GM23248 (cell line): ENCODE measurements at regions not wholly inside any gene's neighbourhood (a gene's known extent, or its start where the extent isn't known, plus 50 kb on each side); places are given as distances from the start of the nearest gene placed in this dataset.

Experiments
- DNase-seq: peaks from one replicate; pipeline ENCODE4 v3.0.0-alpha.2; 2015
- H2AFZ ChIP-seq: fragments of 200-600 bp; sonication (generic); 2 replicates; pipeline ENCODE4 v1.6.1; 2016; ENCODE audit warnings: antibody characterized with exemption
- H3F3A ChIP-seq: fragments of 200-600 bp; sonication (generic); 2 replicates; pipeline ENCODE4 v1.6.1; 2016; ENCODE audit warnings: mild to moderate bottlenecking, antibody characterized with exemption, mixed run types; ENCODE audit not compliant: insufficient read depth
- H3K27ac ChIP-seq: fragments of 200-600 bp; sonication (generic); 2 replicates; pipeline ENCODE4 v1.5.1; 2016; ENCODE audit warnings: mild to moderate bottlenecking
- H3K27me3 ChIP-seq: fragments of 200-600 bp; sonication (generic); replicated peaks from 2 replicates; pipeline ENCODE4 v1.6.1; 2016; ENCODE audit warnings: mild to moderate bottlenecking; ENCODE audit not compliant: insufficient read depth
- H3K36me3 ChIP-seq: fragments of 200-600 bp; sonication (generic); 2 replicates; pipeline ENCODE4 v1.6.1; 2016; ENCODE audit warnings: low read depth, mild to moderate bottlenecking
- H3K4me1 ChIP-seq: fragments of 200-600 bp; sonication (generic); 2 replicates; pipeline ENCODE4 v1.6.1; 2016; ENCODE audit warnings: mild to moderate bottlenecking; ENCODE audit not compliant: insufficient read depth
- H3K4me2 ChIP-seq: fragments of 200-600 bp; sonication (generic); one replicate; pipeline ENCODE4 v1.6.1; 2016; ENCODE audit warnings: mild to moderate bottlenecking; ENCODE audit not compliant: unreplicated experiment
- H3K4me3 ChIP-seq: fragments of 200-600 bp; sonication (generic); 2 replicates; pipeline ENCODE4 v1.5.1; 2016; ENCODE audit warnings: mild to moderate bottlenecking
- H3K79me2 ChIP-seq: fragments of 200-600 bp; sonication (generic); 2 replicates; pipeline ENCODE4 v1.6.1; 2016; ENCODE audit warnings: mild to moderate bottlenecking; ENCODE audit not compliant: insufficient read depth
- H3K9ac ChIP-seq: fragments of 200-600 bp; sonication (generic); 2 replicates; pipeline ENCODE4 v1.6.1; 2016; ENCODE audit warnings: mild to moderate bottlenecking
- H3K9me2 ChIP-seq: fragments of 200-600 bp; sonication (generic); 2 replicates; pipeline ENCODE4 v1.6.1; 2016; ENCODE audit warnings: mixed run types, mild to moderate bottlenecking, moderate library complexity; ENCODE audit not compliant: insufficient read depth
- H3K9me3 ChIP-seq: fragments of 200-600 bp; sonication (generic); one replicate; pipeline ENCODE4 v1.6.1; 2017; ENCODE audit warnings: low read depth
- H4K20me1 ChIP-seq: fragments of 200-600 bp; sonication (generic); 2 replicates; pipeline ENCODE4 v1.6.0; 2016; ENCODE audit not compliant: insufficient read depth
- EZH2 ChIP-seq: fragments of 200-600 bp; sonication (generic); IDR thresholded peaks from 2 replicates; pipeline ENCODE4 v1.6.1; 2018; ENCODE audit warnings: antibody characterized with exemption, mild to moderate bottlenecking; ENCODE audit not compliant: insufficient read depth, poor library complexity, severe bottlenecking
- EZH2phosphoT487 ChIP-seq: fragments of 200-600 bp; sonication (generic); IDR thresholded peaks from 2 replicates; pipeline ENCODE4 v1.6.1; 2018; ENCODE audit warnings: antibody characterized with exemption, moderate library complexity, mild to moderate bottlenecking, low read depth; ENCODE audit not compliant: insufficient read depth
- WGBS, 2 experiments: methylation state at CpG; one replicate each; pipeline ENCODE4 v1.1.6; 2015 to 2017; ENCODE audit warnings: low lambda C conversion rate in 2 of 2, low coverage in 1 of 2; ENCODE audit errors: missing lambda C conversion rate in 2 of 2; 5-methylcytosine and 5-hydroxymethylcytosine counted together
- in situ Hi-C: fragments of 300-500 bp; cut with MboI; formaldehyde crosslinking; loops from 2 replicates; pipeline ENCODE4 v1.15.0; 2020

- no peaks in the 10 kb centered on the region for H4K20me1 ChIP-seq
- H3K4me1 ChIP-seq: no peaks in the 10 kb centered on the region
- H3K36me3 ChIP-seq: no peaks in the 10 kb centered on the region
- no peak overlapping the region for H3K27ac ChIP-seq
- no peaks in the 10 kb centered on the region for H3K9me3 ChIP-seq
- no peak overlapping the region for H3K4me3 ChIP-seq
- no peaks in the 10 kb centered on the region for H3F3A ChIP-seq
- peak; percentile 5 for DNase-seq
- no peaks in the 10 kb centered on the region for H3K79me2 ChIP-seq
- in situ Hi-C loops: no loop called here
- no peak for TF ChIP-seq EZH2phosphoT487
- no peak for TF ChIP-seq EZH2
- H2AFZ ChIP-seq: no peak overlapping the region
- no peaks in the 10 kb centered on the region for H3K9me2 ChIP-seq
- no peak overlapping the region for H3K4me2 ChIP-seq
- WGBS, 2 experiments: 48 to 50% methylated on average over 4 of the region's 4 CpGs
- no peak overlapping the region for H3K9ac ChIP-seq
- 0 out of 2 replicates have a peak, but pooled peaks cover 7% of the 10 kb centered on the region for H3K27me3 ChIP-seq
Observed at GRCh38 chr2:199606193-199606780, 148.5 kb upstream of the SATB2 start.

DNA sequence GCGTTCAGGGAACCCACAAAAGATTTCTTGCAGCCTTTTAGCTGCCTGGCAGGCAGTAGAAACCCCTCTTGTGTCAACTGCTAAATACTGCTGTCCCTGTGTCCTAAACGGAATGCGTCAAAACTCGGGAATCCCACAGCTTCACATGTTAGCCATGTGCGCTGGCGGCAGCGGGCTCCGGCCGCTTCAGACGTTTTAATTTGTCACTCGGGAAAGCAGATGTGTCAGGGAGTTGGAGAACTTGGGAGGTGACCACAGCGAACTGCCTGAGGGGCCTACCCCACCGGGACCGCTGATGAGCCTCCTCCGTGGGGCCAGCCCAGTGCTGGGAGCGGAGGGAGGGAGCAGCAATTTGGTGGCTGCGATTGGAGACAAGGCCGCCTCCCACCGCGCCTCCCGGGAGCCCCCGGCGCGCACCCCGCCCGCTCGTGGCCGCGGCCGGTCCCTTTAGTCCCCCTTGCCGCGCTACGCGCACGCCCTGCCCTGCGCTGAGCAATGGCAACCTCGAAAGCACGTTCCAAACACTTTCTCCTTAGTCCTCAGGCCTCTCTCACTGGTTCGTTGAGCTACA, 146.1 kb upstream of the SATB2 start:
- 12 to 16% methylated on average over 28 to 29 of the region's 39 CpGs for WGBS, 2 experiments
- H3K4me3 ChIP-seq: no peak overlapping the region

DNA sequence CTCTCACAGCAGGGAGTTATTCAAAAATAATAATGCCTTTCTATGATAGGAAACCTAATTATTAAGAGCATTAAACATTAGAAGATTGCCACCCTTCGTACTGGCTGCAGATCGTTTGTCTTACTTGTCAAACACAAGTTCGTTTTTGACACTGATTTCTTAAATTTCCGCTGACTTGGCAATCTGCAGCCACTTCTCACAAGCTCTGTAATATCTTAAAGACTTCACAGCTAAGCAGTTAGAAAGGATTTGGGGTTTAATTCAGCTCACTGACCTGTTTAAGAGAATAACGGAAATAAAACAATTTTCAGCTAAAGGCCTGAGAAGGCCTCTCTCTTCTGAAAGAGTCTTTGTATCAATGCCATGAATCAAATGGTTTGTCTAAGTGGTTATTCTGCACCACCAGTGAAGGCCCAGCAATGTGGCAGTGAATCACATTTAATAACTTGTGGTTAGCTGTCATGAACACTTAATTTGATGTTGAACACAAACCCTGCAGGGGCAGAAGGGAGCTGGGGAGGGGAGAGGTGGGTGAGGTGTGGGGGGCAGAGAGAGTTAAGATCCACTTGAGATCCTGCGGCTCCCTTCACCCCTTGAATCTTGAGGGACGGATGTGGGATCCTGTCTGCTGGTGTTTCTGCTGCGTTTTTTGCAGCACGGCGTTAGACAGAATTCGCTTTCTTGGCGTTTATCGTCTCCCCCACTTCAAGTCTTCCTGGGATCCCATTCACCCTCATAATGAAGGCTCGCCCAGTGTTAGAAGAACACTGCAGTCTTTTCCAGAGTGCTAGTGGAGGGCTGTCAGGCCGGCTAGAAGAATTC, 145.4 kb upstream of the SATB2 start:
- no peaks in the 10 kb centered on the region for H4K20me1 ChIP-seq
- WGBS, 2 experiments: 78 to 84% methylated on average over 15 of the region's 15 CpGs
- no peaks in the 10 kb centered on the region for H3K36me3 ChIP-seq
- no peaks in the 10 kb centered on the region for H3F3A ChIP-seq
- no peak overlapping the region for H3K4me3 ChIP-seq
- no peaks in the 10 kb centered on the region for H3K4me1 ChIP-seq
- H3K9me3 ChIP-seq: no peaks in the 10 kb centered on the region
- H3K9ac ChIP-seq: no peak overlapping the region
- H3K27me3 ChIP-seq: 0 out of 2 replicates have a peak, but pooled peaks cover 13% of the 10 kb centered on the region
- TF ChIP-seq EZH2: no peak
- TF ChIP-seq EZH2phosphoT487: no peak
- no peak overlapping the region for H3K27ac ChIP-seq
- no peaks in the 10 kb centered on the region for H3K9me2 ChIP-seq
- in situ Hi-C loops: no loop called here
- H3K79me2 ChIP-seq: no peaks in the 10 kb centered on the region
- peak; percentile 5 for DNase-seq
- 0 out of 2 replicates have a peak overlapping the region, but pooled peaks have one; percentile 2 for H2AFZ ChIP-seq
- H3K4me2 ChIP-seq: no peak overlapping the region

More for the DNA sequence above, 146.1 kb upstream of the SATB2 start:
- Histone ChIP-seq H3F3A (no peaks in the 10 kb centered on the region), H3K79me2 (no peaks in the 10 kb centered on the region), H3K9me3 (no peaks in the 10 kb centered on the region), H3K27ac (no peak overlapping the region), H4K20me1 (no peaks in the 10 kb centered on the region), H3K9ac (no peak overlapping the region), H3K4me2 (no peak overlapping the region), H2AFZ (peak overlapping the region; percentile 2; the same call in 1 of the 2 replicates), H3K9me2 (no peaks in the 10 kb centered on the region), H3K4me1 (no peaks in the 10 kb centered on the region), H3K27me3 (0 out of 2 replicates have a peak, but pooled peaks cover 7% of the 10 kb centered on the region), H3K36me3 (no peaks in the 10 kb centered on the region)
- peak; percentile 23 for DNase-seq
- in situ Hi-C loops: no loop called here
- no peak for TF ChIP-seq EZH2
- TF ChIP-seq EZH2phosphoT487: no peak

- WGBS, 2 experiments: 73 to 74% methylated on average over 6 of the region's 6 CpGs
- Histone ChIP-seq H2AFZ (no peak overlapping the region), H3K27me3 (peaks cover 15% of the 10 kb centered on the region; the same call in 1 of the 2 replicates), H3K4me3 (no peak overlapping the region), H3K9me2 (no peaks in the 10 kb centered on the region), H3K9me3 (no peaks in the 10 kb centered on the region), H3K79me2 (no peaks in the 10 kb centered on the region), H4K20me1 (no peaks in the 10 kb centered on the region), H3K4me1 (no peaks in the 10 kb centered on the region), H3K36me3 (no peaks in the 10 kb centered on the region), H3F3A (no peaks in the 10 kb centered on the region), H3K9ac (no peak overlapping the region), H3K27ac (no peak overlapping the region), H3K4me2 (no peak overlapping the region)
- in situ Hi-C loops: no loop called here
- DNase-seq: peak; percentile 20
- TF ChIP-seq EZH2 (no peak), EZH2phosphoT487 (no peak)
Observed at GRCh38 chr2:199602271-199602895, 144.6 kb upstream of the SATB2 start.
